ENCODE measurements at regions not wholly inside any gene's neighbourhood (a gene's known extent, or its start where the extent isn't known, plus 50 kb on each side); places are given as distances from the start of the nearest gene placed in this dataset.

GRCh38 chrX:5113128-5113527 is 1115.5 kb downstream of the NLGN4X start:
- TF ChIP-seq, protein P1, sequence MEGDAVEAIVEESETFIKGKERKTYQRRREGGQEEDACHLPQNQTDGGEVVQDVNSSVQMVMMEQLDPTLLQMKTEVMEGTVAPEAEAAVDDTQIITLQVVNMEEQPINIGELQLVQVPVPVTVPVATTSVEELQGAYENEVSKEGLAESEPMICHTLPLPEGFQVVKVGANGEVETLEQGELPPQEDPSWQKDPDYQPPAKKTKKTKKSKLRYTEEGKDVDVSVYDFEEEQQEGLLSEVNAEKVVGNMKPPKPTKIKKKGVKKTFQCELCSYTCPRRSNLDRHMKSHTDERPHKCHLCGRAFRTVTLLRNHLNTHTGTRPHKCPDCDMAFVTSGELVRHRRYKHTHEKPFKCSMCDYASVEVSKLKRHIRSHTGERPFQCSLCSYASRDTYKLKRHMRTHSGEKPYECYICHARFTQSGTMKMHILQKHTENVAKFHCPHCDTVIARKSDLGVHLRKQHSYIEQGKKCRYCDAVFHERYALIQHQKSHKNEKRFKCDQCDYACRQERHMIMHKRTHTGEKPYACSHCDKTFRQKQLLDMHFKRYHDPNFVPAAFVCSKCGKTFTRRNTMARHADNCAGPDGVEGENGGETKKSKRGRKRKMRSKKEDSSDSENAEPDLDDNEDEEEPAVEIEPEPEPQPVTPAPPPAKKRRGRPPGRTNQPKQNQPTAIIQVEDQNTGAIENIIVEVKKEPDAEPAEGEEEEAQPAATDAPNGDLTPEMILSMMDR (IDR thresholded peaks at IDR 0.05; ENCODE audit: low read depth, low read length, poor library complexity, severe bottlenecking) = peak; percentile 25
- TF ChIP-seq EZH2phosphoT487 (IDR thresholded peaks at IDR 0.05; ENCODE audit: borderline replicate concordance, low read length) = no peak

Measured in DOHH2 (cell line).